DOHH2 (cell line): ENCODE measurements at regions not wholly inside any gene's neighbourhood (a gene's known extent, or its start where the extent isn't known, plus 50 kb on each side); places are given as distances from the start of the nearest gene placed in this dataset.

Source experiments
- EZH2phosphoT487 ChIP-seq: fragments of 200-600 bp; sonication (generic); IDR thresholded peaks from 2 replicates; pipeline ENCODE4 v1.6.1; 2017; ENCODE audit warnings: borderline replicate concordance, mild to moderate bottlenecking, antibody characterized with exemption, low read length, moderate library complexity, mixed read lengths
- TF ChIP-seq, protein P1 (sequence below): fragments of 200-600 bp; sonication (generic); IDR thresholded peaks from one replicate; pipeline ENCODE4 v1.5.1; 2014; ENCODE audit warnings: antibody characterized with exemption, mild to moderate bottlenecking, low read depth, low read length; ENCODE audit not compliant: poor library complexity, severe bottlenecking

DNA sequence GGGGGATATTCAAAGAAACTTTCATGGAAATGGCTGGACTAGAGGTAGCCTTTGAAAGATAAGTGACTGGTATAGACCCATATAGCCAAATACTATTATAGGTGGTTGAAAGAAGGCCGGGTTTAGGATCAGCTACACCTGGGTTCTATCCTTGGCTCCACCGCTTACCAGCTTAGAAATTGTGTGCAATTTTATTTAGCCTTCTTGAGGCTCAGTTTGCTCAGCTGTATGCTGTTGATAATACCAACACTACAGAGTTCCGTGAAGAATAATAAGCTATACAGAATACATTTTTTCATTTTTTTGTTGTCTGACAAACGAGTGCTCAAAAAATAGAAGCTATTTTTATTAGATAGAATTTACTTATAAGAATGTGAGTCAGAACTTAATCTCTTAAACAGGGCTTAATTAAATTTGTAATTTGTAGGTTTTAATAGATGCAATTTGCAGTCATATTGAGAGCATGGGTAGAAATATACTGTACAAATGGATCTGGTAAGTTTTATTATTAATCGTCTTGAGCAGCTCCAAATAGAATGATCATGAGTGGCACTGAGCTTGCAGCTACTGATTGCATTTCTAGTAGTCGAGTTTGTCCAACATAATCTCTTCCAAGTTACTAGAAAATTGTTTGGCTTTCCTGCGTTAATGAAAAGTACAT lies 164.3 kb upstream of the PHYHIPL start:
- TF ChIP-seq, protein P1, sequence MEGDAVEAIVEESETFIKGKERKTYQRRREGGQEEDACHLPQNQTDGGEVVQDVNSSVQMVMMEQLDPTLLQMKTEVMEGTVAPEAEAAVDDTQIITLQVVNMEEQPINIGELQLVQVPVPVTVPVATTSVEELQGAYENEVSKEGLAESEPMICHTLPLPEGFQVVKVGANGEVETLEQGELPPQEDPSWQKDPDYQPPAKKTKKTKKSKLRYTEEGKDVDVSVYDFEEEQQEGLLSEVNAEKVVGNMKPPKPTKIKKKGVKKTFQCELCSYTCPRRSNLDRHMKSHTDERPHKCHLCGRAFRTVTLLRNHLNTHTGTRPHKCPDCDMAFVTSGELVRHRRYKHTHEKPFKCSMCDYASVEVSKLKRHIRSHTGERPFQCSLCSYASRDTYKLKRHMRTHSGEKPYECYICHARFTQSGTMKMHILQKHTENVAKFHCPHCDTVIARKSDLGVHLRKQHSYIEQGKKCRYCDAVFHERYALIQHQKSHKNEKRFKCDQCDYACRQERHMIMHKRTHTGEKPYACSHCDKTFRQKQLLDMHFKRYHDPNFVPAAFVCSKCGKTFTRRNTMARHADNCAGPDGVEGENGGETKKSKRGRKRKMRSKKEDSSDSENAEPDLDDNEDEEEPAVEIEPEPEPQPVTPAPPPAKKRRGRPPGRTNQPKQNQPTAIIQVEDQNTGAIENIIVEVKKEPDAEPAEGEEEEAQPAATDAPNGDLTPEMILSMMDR: no peak
- TF ChIP-seq EZH2phosphoT487: no peak
